Rectal smooth muscle tissue (tissue), 1 donor: ENCODE measurements at regions not wholly inside any gene's neighbourhood (a gene's known extent, or its start where the extent isn't known, plus 50 kb on each side); places are given as distances from the start of the nearest gene placed in this dataset.
A peak's percentile ranks its signal among the peaks of the same experiment; 100 is the strongest.

Experiments used
- H3K27ac ChIP-seq: one replicate; pipeline ENCODE4 v1.7.0; 2013; ENCODE audit warnings: low read depth, low read length, inconsistent platforms
- H3K27me3 ChIP-seq: one replicate; pipeline ENCODE4 v1.7.0; 2013; ENCODE audit warnings: low read length; ENCODE audit not compliant: control insufficient read depth, insufficient read depth
- H3K36me3 ChIP-seq: one replicate; pipeline ENCODE4 v1.7.0; 2013; ENCODE audit warnings: low read length; ENCODE audit not compliant: control insufficient read depth, insufficient read depth
- H3K4me1 ChIP-seq: one replicate; pipeline ENCODE4 v1.7.0; 2013; ENCODE audit warnings: low read length; ENCODE audit not compliant: control insufficient read depth, insufficient read depth
- H3K4me3 ChIP-seq: one replicate; pipeline ENCODE4 v1.7.0; 2013; ENCODE audit warnings: low read length
- H3K9ac ChIP-seq: one replicate; pipeline ENCODE4 v1.7.0; 2013; ENCODE audit warnings: low read length

GRCh38 chr2:18797133-18797845, 207.9 kb upstream of the NT5C1B start:
- Histone ChIP-seq H3K36me3 (no peaks in the 10 kb centered on the region), H3K27me3 (no peaks in the 10 kb centered on the region), H3K9ac (no peak overlapping the region), H3K4me1 (peaks cover 8% of the 10 kb centered on the region), H3K4me3 (no peak overlapping the region), H3K27ac (no peak overlapping the region)

- Histone ChIP-seq H3K27ac (no peak overlapping the region), H3K9ac (no peak overlapping the region), H3K4me1 (peaks cover 11% of the 10 kb centered on the region), H3K36me3 (no peaks in the 10 kb centered on the region), H3K4me3 (no peak overlapping the region), H3K27me3 (no peaks in the 10 kb centered on the region)
These were observed 206.5 kb upstream of the NT5C1B start for GRCh38 chr2:18795906-18796305.

- H3K4me1 ChIP-seq = peaks cover 15% of the 10 kb centered on the region
- H3K9ac ChIP-seq = no peak overlapping the region
- no peaks in the 10 kb centered on the region for H3K36me3 ChIP-seq
- H3K27ac ChIP-seq = no peak overlapping the region
- no peak overlapping the region for H3K4me3 ChIP-seq
- H3K27me3 ChIP-seq = no peaks in the 10 kb centered on the region
These were observed 203.3 kb upstream of the NT5C1B start for GRCh38 chr2:18792684-18793083.

GRCh38 chr2:18792226-18792629, 202.9 kb upstream of the NT5C1B start:
- Histone ChIP-seq H3K4me3 (no peak overlapping the region), H3K4me1 (peaks cover 15% of the 10 kb centered on the region), H3K9ac (no peak overlapping the region), H3K27ac (peak overlapping the region; percentile 56), H3K27me3 (no peaks in the 10 kb centered on the region), H3K36me3 (no peaks in the 10 kb centered on the region)

GRCh38 chr2:18791172-18791797, 201.9 kb upstream of the NT5C1B start:
- Histone ChIP-seq H3K36me3 (no peaks in the 10 kb centered on the region), H3K9ac (no peak overlapping the region), H3K4me3 (no peak overlapping the region), H3K27me3 (no peaks in the 10 kb centered on the region), H3K4me1 (peaks cover 15% of the 10 kb centered on the region), H3K27ac (peak overlapping the region; percentile 56)

GRCh38 chr2:18790509-18791171, 201.3 kb upstream of the NT5C1B start:
- Histone ChIP-seq H3K4me1 (peaks cover 15% of the 10 kb centered on the region), H3K27me3 (no peaks in the 10 kb centered on the region), H3K27ac (peak overlapping the region; percentile 56), H3K4me3 (no peak overlapping the region), H3K36me3 (no peaks in the 10 kb centered on the region), H3K9ac (no peak overlapping the region)

- H3K9ac ChIP-seq = no peak overlapping the region
- peaks cover 15% of the 10 kb centered on the region for H3K4me1 ChIP-seq
- no peaks in the 10 kb centered on the region for H3K27me3 ChIP-seq
- H3K4me3 ChIP-seq = no peak overlapping the region
- H3K27ac ChIP-seq = no peak overlapping the region
- H3K36me3 ChIP-seq = no peaks in the 10 kb centered on the region
These were observed 199.2 kb upstream of the NT5C1B start for GRCh38 chr2:18788592-18788991.

- Histone ChIP-seq H3K36me3 (no peaks in the 10 kb centered on the region), H3K4me3 (no peak overlapping the region), H3K9ac (no peak overlapping the region), H3K27ac (no peak overlapping the region), H3K27me3 (no peaks in the 10 kb centered on the region), H3K4me1 (peaks cover 11% of the 10 kb centered on the region)
These were observed 198.4 kb upstream of the NT5C1B start for GRCh38 chr2:18787726-18788125.

GRCh38 chr2:18784245-18784644, 194.9 kb upstream of the NT5C1B start:
- H3K36me3 ChIP-seq = no peaks in the 10 kb centered on the region

GRCh38 chr2:18781541-18782280, 192.3 kb upstream of the NT5C1B start:
- no peak overlapping the region for H3K4me3 ChIP-seq
- H3K4me1 ChIP-seq = no peaks in the 10 kb centered on the region
- H3K27me3 ChIP-seq = no peaks in the 10 kb centered on the region
- H3K9ac ChIP-seq = no peak overlapping the region
- no peaks in the 10 kb centered on the region for H3K36me3 ChIP-seq
- H3K27ac ChIP-seq = no peak overlapping the region

More at GRCh38 chr2:18784245-18784644, 194.9 kb upstream of the NT5C1B start:
- H3K9ac ChIP-seq = no peak overlapping the region
- no peak overlapping the region for H3K4me3 ChIP-seq
- H3K4me1 ChIP-seq = peaks cover 4% of the 10 kb centered on the region
- no peak overlapping the region for H3K27ac ChIP-seq
- H3K27me3 ChIP-seq = no peaks in the 10 kb centered on the region

GRCh38 chr2:18777250-18777812, 188.0 kb upstream of the NT5C1B start:
- H3K27me3 ChIP-seq = no peaks in the 10 kb centered on the region
- H3K27ac ChIP-seq = no peak overlapping the region
- no peaks in the 10 kb centered on the region for H3K36me3 ChIP-seq
- H3K9ac ChIP-seq = no peak overlapping the region
- H3K4me3 ChIP-seq = no peak overlapping the region
- H3K4me1 ChIP-seq = no peaks in the 10 kb centered on the region

GRCh38 chr2:18771212-18771611, 181.8 kb upstream of the NT5C1B start:
- Histone ChIP-seq H3K4me3 (no peak overlapping the region), H3K27me3 (no peaks in the 10 kb centered on the region), H3K9ac (no peak overlapping the region), H3K36me3 (no peaks in the 10 kb centered on the region), H3K27ac (no peak overlapping the region), H3K4me1 (no peaks in the 10 kb centered on the region)
